ENCODE measurements at regions not wholly inside any gene's neighbourhood (a gene's known extent, or its start where the extent isn't known, plus 50 kb on each side); places are given as distances from the start of the nearest gene placed in this dataset.

GRCh38 chrX:68895778-68896177 lies 67.0 kb downstream of the EFNB1 start:
- Mint-ChIP-seq H3K36me3 (ENCODE audit: insufficient read depth in 2 of 2) (no peaks in the 10 kb centered on the region), H3K27me3 (ENCODE audit: low read depth) (peaks cover 11% of the 10 kb centered on the region), H3K9me3 (no peaks in the 10 kb centered on the region), H3K27ac (no peak overlapping the region), H3K4me1 (ENCODE audit: low read depth) (no peaks in the 10 kb centered on the region), H3K4me3 (no peak overlapping the region)
- DNase-seq: no peak
- ATAC-seq (replicated peaks in 1 of 2): no peak

- Mint-ChIP-seq H3K4me1 (ENCODE audit: low read depth) (no peaks in the 10 kb centered on the region), H3K27ac (no peak overlapping the region), H3K4me3 (no peak overlapping the region), H3K36me3 (ENCODE audit: insufficient read depth in 2 of 2) (no peaks in the 10 kb centered on the region), H3K27me3 (ENCODE audit: low read depth) (peaks cover 12% of the 10 kb centered on the region), H3K9me3 (no peaks in the 10 kb centered on the region)
- DNase-seq (no peak), ATAC-seq (replicated peaks in 1 of 2) (no peak)
Measured at GRCh38 chrX:68895341-68895755, 66.5 kb downstream of the EFNB1 start.

GRCh38 chrX:68894513-68895340 lies 65.9 kb downstream of the EFNB1 start:
- peak overlapping the region; percentile 40 to 49 for H3K4me3 Mint-ChIP-seq
- ATAC-seq (replicated peaks in 1 of 2) (peak; percentile 50 to 58), DNase-seq (peak; percentile 7 to 12)
- no peak overlapping the region for H3K27ac Mint-ChIP-seq
- H3K36me3 Mint-ChIP-seq (ENCODE audit: insufficient read depth in 2 of 2): no peaks in the 10 kb centered on the region
- no peaks in the 10 kb centered on the region for H3K4me1 Mint-ChIP-seq (ENCODE audit: low read depth)
- H3K9me3 Mint-ChIP-seq: no peaks in the 10 kb centered on the region
- H3K27me3 Mint-ChIP-seq (ENCODE audit: low read depth): peaks cover 12% of the 10 kb centered on the region

GRCh38 chrX:68894142-68894512 lies 65.3 kb downstream of the EFNB1 start:
- DNase-seq: no peak
- Mint-ChIP-seq H3K27ac (no peak overlapping the region), H3K27me3 (ENCODE audit: low read depth) (peaks cover 12% of the 10 kb centered on the region), H3K4me1 (ENCODE audit: low read depth) (no peaks in the 10 kb centered on the region), H3K4me3 (no peak overlapping the region), H3K36me3 (ENCODE audit: insufficient read depth in 2 of 2) (no peaks in the 10 kb centered on the region), H3K9me3 (no peaks in the 10 kb centered on the region)
- no peak for ATAC-seq (replicated peaks in 1 of 2)

- ATAC-seq (replicated peaks in 1 of 2) (no peak), DNase-seq (no peak)
- Mint-ChIP-seq H3K36me3 (ENCODE audit: insufficient read depth in 2 of 2) (no peaks in the 10 kb centered on the region), H3K4me3 (no peak overlapping the region), H3K9me3 (no peaks in the 10 kb centered on the region), H3K27ac (no peak overlapping the region), H3K27me3 (ENCODE audit: low read depth) (peaks cover 12% of the 10 kb centered on the region), H3K4me1 (ENCODE audit: low read depth) (no peaks in the 10 kb centered on the region)
Measured at GRCh38 chrX:68892651-68893050, 63.8 kb downstream of the EFNB1 start.

- Mint-ChIP-seq H3K36me3 (ENCODE audit: insufficient read depth in 2 of 2) (no peaks in the 10 kb centered on the region), H3K9me3 (no peaks in the 10 kb centered on the region), H3K27ac (no peak overlapping the region), H3K27me3 (ENCODE audit: low read depth) (peaks cover 12% of the 10 kb centered on the region), H3K4me1 (ENCODE audit: low read depth) (no peaks in the 10 kb centered on the region), H3K4me3 (no peak overlapping the region)
- DNase-seq (no peak), ATAC-seq (replicated peaks in 1 of 2) (no peak)
Measured at GRCh38 chrX:68892134-68892533, 63.3 kb downstream of the EFNB1 start.

Data from activated T-cell treated with anti-CD3 and anti-CD28 coated beads, Interleukin-2, amount 50 U/mL, for 72 hours (primary cell).